C4-2B (cell line): ENCODE measurements at regions not wholly inside any gene's neighbourhood (a gene's known extent, or its start where the extent isn't known, plus 50 kb on each side); places are given as distances from the start of the nearest gene placed in this dataset.

Experiments used
- ZFX ChIP-seq: fragments of 450-650 bp; IDR thresholded peaks from 2 replicates; pipeline ENCODE4 v1.6.1; 2017
- TF ChIP-seq, protein P1 (sequence below): fragments of 450-650 bp; conservative IDR thresholded peaks from 2 replicates; pipeline ENCODE4 v1.5.1; 2017; ENCODE audit warnings: mild to moderate bottlenecking

DNA sequence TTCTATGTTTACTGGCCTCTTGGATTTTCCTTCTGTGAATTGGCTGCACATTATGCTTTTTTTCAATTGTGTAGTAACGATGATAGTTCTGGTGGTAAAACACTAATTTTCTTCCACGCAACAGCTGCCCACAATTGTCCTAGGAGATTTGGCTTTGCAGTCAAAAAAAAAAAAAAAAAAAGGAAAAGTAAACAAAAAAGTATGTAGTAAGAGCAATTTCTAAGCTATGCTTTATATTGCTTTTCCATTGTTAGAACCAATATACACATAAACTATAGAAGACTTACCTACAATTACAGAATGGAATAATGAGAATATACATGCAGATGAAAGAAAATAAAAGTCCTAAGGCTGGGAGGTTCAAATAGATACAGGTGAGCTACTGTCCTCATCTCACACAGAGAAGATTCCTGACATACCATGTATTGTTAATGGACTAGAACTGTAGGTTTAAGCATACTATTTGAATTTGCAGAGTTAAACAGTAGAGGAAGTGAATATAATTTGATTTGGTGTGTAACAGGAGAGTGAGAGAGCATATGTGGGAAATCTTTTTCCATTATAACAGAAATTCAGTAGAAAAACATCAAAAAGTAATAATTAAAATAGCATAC, 976.2 kb downstream of the RAB28 start:
- TF ChIP-seq, protein P1, sequence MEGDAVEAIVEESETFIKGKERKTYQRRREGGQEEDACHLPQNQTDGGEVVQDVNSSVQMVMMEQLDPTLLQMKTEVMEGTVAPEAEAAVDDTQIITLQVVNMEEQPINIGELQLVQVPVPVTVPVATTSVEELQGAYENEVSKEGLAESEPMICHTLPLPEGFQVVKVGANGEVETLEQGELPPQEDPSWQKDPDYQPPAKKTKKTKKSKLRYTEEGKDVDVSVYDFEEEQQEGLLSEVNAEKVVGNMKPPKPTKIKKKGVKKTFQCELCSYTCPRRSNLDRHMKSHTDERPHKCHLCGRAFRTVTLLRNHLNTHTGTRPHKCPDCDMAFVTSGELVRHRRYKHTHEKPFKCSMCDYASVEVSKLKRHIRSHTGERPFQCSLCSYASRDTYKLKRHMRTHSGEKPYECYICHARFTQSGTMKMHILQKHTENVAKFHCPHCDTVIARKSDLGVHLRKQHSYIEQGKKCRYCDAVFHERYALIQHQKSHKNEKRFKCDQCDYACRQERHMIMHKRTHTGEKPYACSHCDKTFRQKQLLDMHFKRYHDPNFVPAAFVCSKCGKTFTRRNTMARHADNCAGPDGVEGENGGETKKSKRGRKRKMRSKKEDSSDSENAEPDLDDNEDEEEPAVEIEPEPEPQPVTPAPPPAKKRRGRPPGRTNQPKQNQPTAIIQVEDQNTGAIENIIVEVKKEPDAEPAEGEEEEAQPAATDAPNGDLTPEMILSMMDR = no peak
- no peak for TF ChIP-seq ZFX
